Right lobe of liver (tissue), 6 donors: ENCODE measurements at regions not wholly inside any gene's neighbourhood (a gene's known extent, or its start where the extent isn't known, plus 50 kb on each side); places are given as distances from the start of the nearest gene placed in this dataset.

Source experiments
- ATAC-seq, 4 donors: fragments of 200-7000 bp; cut with Tn5 transposase; one replicate each; pipeline ENCODE4 v1.9.1; 2020; ENCODE audit warnings: mild to moderate bottlenecking in 4 of 4, moderate library complexity in 4 of 4
- DNase-seq, 3 donors: peaks; one replicate each; pipeline ENCODE4 v3.0.0-alpha.2; 2020
- H3K27ac ChIP-seq, 3 donors: fragments of 200-600 bp; one replicate each; pipeline ENCODE4 v1.8.0; 2022
- H3K27me3 ChIP-seq, 2 donors: fragments of 200-600 bp; one replicate each; pipeline ENCODE4 v1.8.0; 2022
- H3K36me3 ChIP-seq, 4 donors: fragments of 200-600 bp; sonication (generic) in 1 of 4; one replicate each; pipeline versions ENCODE4 v1.5.1 to v1.8.0; 2017 to 2022; ENCODE audit warnings: control low read depth in 1 of 4
- H3K4me1 ChIP-seq, 4 donors: fragments of 200-600 bp; sonication (generic) in 1 of 4; one replicate each; pipeline versions ENCODE4 v1.5.1 to v1.8.0; 2017 to 2022; ENCODE audit warnings: control low read depth in 1 of 4
- H3K4me3 ChIP-seq, 3 donors: fragments of 200-600 bp; one replicate each; pipeline ENCODE4 v1.8.0; 2022
- H3K9me3 ChIP-seq, 4 donors: fragments of 200-600 bp; sonication (generic) in 1 of 4; one replicate each; pipeline versions ENCODE4 v1.5.1 to v1.8.0; 2017 to 2022; ENCODE audit warnings: control low read depth in 1 of 4
- POLR2A ChIP-seq: fragments of 450-650 bp; IDR thresholded peaks from one replicate; pipeline ENCODE4 v1.6.1; 2017; ENCODE audit warnings: antibody characterized with exemption, mild to moderate bottlenecking
- WGBS: methylation state at CpG from one replicate; pipeline ENCODE4 v1.1.6; 2018; ENCODE audit warnings: low coverage, low lambda C conversion rate; ENCODE audit not compliant: insufficient coverage; ENCODE audit errors: missing lambda C conversion rate; 5-methylcytosine and 5-hydroxymethylcytosine counted together
- intact Hi-C, 2 donors: fragments of 100-400 bp; cut with DNase I; formaldehyde crosslinking; loops; one replicate each; pipeline versions ENCODE4 v1.11.2 to v1.14.1; 2022
- TF ChIP-seq, protein P1 (sequence below), 4 donors: fragments of 200-600 bp in 3 of 4; fragments of 450-650 bp in 1 of 4; IDR thresholded peaks; one replicate each; pipeline versions ENCODE4 v1.5.1 to v1.8.0; 2016 to 2022; ENCODE audit warnings: antibody characterized with exemption in 4 of 4, mild to moderate bottlenecking in 2 of 4
- donor health status: DM: no; HTN: yes; CAD: no.
- donor health status: DM: no; HTN: no; CAD: no.
- donor health status: DM: no; HTN: no; CAD: no.
- donor health status: DM: no; HTN: yes; CAD: no.
- donor health status: DM: no; HTN: yes; CAD: no.

DNA sequence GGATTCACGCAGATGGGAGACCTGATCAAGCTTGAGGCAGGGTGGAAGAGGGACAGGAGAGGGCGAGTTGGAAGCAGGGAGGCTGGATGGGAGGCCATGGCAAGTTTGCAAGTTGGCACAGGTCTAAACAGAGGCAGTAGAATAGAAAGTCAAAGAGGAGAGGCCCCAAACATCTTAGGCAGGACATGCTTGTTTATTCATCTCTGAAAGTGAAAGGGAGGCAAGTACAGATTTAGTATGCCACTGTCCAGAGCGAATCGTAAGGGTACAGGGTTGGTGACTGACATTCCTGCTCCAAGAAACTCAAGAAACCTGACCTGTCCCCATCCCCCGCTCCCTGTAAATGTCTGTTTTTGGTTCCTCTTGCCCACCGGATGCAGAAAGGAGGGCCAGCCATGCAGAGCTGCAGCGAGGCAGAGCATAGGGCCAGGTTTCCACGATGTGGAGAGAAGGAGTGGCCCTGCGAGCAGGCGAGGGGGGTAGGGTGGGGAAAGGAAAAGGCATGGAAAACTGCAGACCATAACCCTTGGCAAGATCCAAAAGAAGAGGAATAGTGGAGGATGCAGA, 96.2 kb upstream of the BOD1 start:
- 78% methylated on average over 10 of the region's 10 CpGs for WGBS
- DNase-seq (no peak), ATAC-seq (no peak)

DNA sequence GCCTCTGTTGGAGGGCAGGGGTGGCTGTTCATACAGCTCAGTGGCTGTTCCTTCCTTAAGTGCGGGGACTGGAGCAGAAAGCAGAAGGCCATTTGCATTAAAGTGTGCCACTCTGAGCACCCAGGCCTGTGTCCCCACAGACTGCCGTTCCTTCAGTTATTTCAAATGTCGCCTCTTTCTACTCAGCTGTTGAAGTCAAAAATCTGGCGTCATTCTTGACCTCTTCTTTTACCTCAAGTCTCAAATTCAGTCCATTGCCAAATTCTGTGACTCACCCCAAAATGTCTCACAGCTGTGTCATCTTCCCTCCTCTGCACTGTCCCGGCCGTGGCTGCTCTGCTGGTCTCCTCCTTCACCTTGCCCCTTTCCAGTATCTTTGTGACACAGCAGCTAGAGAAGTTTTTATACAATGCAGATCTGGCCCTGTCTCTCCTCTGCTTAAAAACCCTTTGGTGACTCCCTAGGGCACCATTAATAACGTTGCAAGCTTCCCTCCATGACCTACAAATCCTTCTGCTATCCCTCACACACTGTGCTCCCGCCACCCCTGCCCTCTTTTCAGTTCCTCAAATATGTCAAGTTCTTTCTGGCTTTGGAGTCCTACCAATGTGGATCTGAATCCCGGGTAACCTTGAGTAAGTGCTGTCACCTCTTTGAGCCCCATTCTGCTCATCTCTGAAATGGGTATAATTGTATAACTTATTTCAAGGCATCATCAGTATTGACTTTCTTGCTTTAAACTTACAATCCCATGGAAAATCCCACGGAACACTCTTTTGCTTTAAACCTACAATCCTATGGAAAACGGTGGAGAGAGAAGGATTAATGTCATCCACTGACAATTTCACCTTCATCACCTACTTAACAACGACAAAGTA, 98.3 kb upstream of the BOD1 start:
- no peak overlapping the region for H3K27ac ChIP-seq
- no peak overlapping the region for H3K4me3 ChIP-seq
- H3K36me3 ChIP-seq = no peaks in the 10 kb centered on the region
- H3K9me3 ChIP-seq = no peaks in the 10 kb centered on the region
- TF ChIP-seq, protein P1, sequence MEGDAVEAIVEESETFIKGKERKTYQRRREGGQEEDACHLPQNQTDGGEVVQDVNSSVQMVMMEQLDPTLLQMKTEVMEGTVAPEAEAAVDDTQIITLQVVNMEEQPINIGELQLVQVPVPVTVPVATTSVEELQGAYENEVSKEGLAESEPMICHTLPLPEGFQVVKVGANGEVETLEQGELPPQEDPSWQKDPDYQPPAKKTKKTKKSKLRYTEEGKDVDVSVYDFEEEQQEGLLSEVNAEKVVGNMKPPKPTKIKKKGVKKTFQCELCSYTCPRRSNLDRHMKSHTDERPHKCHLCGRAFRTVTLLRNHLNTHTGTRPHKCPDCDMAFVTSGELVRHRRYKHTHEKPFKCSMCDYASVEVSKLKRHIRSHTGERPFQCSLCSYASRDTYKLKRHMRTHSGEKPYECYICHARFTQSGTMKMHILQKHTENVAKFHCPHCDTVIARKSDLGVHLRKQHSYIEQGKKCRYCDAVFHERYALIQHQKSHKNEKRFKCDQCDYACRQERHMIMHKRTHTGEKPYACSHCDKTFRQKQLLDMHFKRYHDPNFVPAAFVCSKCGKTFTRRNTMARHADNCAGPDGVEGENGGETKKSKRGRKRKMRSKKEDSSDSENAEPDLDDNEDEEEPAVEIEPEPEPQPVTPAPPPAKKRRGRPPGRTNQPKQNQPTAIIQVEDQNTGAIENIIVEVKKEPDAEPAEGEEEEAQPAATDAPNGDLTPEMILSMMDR (IDR thresholded peaks at IDR 0.05) = no peak
- TF ChIP-seq POLR2A = no peak
- WGBS = 77% methylated on average over 12 of the region's 12 CpGs
- intact Hi-C loops = no loop called here
- ATAC-seq (no peak), DNase-seq (no peak)
- peaks cover 0 to 6% (median 0%) of the 10 kb centered on the region in 4 donors for H3K4me1 ChIP-seq
- no peaks in the 10 kb centered on the region for H3K27me3 ChIP-seq

More for the DNA sequence above, 96.2 kb upstream of the BOD1 start:
- no peak for TF ChIP-seq POLR2A
- TF ChIP-seq, protein P1 (IDR thresholded peaks at IDR 0.05) = no peak
- H3K27me3 ChIP-seq = no peaks in the 10 kb centered on the region
- no peaks in the 10 kb centered on the region for H3K9me3 ChIP-seq
- no peaks in the 10 kb centered on the region for H3K36me3 ChIP-seq
- no peak overlapping the region for H3K4me3 ChIP-seq
- H3K27ac ChIP-seq = no peak overlapping the region
- H3K4me1 ChIP-seq = no peaks in the 10 kb centered on the region
- intact Hi-C loops = no loop called here

DNA sequence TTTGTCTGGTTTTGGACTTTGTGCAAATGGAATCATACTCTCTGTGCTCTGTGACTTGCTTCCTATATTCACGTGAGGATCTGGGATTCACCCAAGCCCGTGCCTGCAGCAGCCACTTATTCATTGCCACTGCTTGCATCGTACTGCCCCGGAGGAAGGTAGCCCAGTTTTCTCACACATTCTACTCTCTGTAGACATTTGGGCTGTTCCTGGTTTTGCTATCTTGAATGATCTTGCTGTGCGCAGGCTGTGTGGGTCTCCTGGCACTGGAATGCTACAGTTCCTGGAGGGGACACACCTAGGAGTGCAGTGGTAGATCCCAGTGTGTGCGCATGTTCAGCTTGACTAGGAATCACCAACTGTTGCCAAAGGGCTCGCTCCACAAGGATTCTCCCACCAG, 99.2 kb upstream of the BOD1 start:
- Histone ChIP-seq H3K9me3 (no peaks in the 10 kb centered on the region), H3K27me3 (no peaks in the 10 kb centered on the region), H3K4me3 (no peak overlapping the region), H3K27ac (no peak overlapping the region), H3K36me3 (no peaks in the 10 kb centered on the region), H3K4me1 (peaks cover 0 to 13% (median 3%) of the 10 kb centered on the region in 4 donors)
- DNase-seq (no peak), ATAC-seq (no peak)
- TF ChIP-seq, protein P1 (IDR thresholded peaks at IDR 0.05) = no peak
- no peak for TF ChIP-seq POLR2A
- 65% methylated on average over 5 of the region's 7 CpGs for WGBS
- intact Hi-C loops = no loop called here

DNA sequence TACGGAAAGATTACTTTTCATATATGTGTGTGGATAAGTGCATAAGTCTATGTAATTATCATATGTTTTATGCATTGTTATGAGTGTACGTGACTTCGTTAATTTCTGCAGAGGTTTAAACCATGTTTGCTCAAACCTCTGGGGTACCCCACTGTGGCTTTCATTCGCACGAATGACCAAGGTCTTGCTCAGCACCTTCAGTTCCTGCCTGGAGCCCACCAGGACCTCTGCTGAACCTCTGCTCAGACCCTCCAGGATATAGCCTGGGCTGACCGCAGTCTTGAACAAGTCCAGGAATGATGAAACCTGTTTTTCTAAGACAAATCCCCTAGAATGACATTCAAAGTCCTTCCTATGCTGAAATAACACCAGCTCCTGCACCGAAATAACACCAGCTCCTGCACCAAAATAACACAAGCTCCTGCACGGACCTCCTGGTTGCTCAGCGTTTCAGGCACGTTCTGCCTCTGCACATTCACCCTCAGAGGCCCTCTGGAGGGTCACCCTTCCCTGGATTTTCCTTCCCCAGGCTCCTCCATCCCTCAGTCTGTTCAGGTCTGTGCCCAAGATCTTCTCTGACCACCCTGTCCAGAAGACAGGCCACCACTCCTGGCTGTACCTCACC, 99.7 kb upstream of the BOD1 start:
- H3K36me3 ChIP-seq = no peaks in the 10 kb centered on the region
- DNase-seq (no peak), ATAC-seq (no peak)
- H3K27ac ChIP-seq = no peak overlapping the region
- intact Hi-C loops = no loop called here
- no peak overlapping the region for H3K4me3 ChIP-seq
- peaks cover 0 to 18% (median 5%) of the 10 kb centered on the region in 4 donors for H3K4me1 ChIP-seq
- no peaks in the 10 kb centered on the region for H3K9me3 ChIP-seq
- 75% methylated on average over 4 of the region's 10 CpGs for WGBS
- no peaks in the 10 kb centered on the region for H3K27me3 ChIP-seq
- no peak for TF ChIP-seq POLR2A
- TF ChIP-seq, protein P1 (IDR thresholded peaks at IDR 0.05) = no peak
